Right renal pelvis (tissue), 4 donors: ENCODE measurements at regions not wholly inside any gene's neighbourhood (a gene's known extent, or its start where the extent isn't known, plus 50 kb on each side); places are given as distances from the start of the nearest gene placed in this dataset.
"Not testable (repeated sequence)": the region's sequence is repeated elsewhere in the genome, so short reads cannot be mapped to it uniquely, and the experiment has no call there.

Experiments
- DNase-seq, 4 donors: peaks; one replicate each; pipeline ENCODE4 v3.0.0-alpha.2; 2013; ENCODE audit warnings: low read depth in 4 of 4, low spot score in 3 of 4, missing footprints in 1 of 4

DNA sequence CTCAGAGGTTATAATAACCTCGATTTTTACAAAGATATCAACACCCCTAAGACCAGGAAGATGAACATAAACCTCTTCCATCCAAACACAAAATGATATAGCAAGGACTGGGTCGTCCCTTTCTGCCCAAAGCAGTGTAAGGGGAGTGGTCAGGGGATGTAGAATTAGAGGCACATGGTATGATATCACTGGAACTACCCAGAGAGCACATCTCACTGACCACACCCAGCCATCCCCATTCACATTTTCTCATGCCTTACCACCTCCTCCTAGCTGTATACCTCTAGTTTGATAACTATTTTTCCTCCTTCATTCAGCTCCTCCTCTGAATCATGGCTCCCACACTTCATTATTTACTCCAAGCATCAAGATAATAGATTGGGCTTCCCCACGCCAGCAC lies 152.6 kb downstream of the COPS8 start:
- DNase-seq = no peak

DNA sequence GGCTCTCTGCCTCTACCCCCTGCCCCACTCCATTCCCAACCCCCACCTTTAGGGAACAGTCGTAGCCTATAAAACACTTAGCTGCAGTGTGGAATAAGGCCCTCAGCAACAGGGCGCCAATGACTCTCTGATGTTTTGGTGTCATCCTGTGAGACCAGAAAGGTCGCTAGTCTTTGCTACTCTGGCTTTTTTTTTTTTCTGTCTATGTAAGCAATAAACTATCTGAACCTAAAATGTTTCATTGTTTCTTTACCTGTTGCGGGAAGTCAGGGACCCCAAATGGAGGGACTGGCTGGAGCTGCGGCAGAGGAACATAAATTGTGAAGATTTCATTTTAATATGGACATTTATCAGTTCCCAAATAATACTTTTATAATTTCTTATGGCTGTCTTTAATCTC lies 154.6 kb downstream of the COPS8 start:
- DNase-seq = no peak

GRCh38 chr2:237240868-237241267 lies 155.2 kb downstream of the COPS8 start:
- DNase-seq = not testable (repeated sequence)

DNA sequence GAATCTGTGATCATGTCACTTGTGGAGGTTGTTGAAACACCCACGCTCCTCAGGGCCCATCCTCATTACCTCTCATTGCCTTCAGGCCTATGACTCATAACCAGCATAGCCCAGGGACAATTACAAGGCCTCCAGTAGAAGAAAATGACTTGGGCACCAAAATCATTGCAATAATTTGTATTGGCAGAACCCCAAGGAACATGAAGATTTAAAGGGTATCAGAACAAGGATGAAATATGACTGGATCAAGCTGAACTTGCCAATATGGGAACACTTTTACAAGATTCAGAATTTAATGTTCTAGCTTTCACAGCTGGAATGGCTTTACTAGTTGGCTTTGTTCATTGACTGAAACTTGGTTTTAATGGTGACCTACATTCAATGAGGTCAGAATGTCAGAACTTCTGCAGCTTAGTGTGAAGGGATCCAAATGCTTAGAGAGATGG lies 156.4 kb downstream of the COPS8 start:
- DNase-seq = no peak

GRCh38 chr2:237243487-237243886 lies 157.8 kb downstream of the COPS8 start:
- DNase-seq = no peak

DNA sequence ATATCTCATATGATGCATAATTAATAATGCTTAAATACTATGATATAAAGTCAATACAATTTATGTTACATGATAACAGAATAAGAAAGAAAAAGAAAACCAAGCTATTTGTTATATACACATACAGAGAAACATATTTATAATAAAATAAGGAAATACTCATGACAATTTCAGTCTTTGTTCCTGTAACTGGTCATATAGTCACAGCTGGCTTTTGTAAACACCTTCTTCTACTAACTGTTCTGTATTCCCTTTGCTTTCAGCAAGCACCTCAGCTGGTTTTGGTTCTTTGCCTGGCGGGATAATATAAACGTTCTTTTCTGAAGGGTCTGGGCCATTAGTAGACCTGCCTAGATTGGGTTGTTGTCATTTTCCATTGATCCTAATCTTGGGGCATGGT lies 158.5 kb downstream of the COPS8 start:
- DNase-seq = no peak

DNA sequence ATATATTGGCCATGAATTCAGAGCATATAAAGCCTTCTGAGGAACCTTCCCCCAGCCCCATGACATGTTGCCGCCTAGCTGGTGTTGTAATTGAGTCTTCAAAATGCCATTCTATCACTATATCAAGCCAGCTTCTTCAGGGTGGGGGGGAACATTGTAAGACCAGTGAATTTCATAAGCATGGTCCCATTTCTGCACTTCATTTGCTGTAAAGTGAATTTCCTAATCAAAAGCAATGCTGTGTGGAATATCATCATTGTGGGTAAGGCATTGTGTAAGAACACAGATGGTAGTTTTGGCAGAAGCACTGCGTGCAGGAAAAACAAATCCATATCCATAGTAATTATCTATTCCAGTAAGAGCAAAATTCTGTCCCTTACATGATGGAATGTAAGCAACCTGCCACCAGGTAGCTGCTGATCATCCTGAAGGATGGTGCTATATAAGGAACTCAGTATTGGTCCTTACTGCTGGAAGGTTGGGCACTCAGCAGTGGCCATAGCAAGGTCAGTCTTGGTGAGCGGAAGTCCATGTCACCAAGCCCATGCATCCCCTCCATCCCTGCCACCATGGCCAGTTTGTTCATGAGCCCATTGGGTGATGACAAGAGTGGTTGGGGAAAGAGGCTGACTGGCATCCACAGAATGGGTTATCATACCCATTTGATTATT lies 159.4 kb downstream of the COPS8 start:
- DNase-seq = no peak

GRCh38 chr2:237250599-237250998 lies 163.4 kb downstream of the COL6A3 start:
- no peak for DNase-seq

DNA sequence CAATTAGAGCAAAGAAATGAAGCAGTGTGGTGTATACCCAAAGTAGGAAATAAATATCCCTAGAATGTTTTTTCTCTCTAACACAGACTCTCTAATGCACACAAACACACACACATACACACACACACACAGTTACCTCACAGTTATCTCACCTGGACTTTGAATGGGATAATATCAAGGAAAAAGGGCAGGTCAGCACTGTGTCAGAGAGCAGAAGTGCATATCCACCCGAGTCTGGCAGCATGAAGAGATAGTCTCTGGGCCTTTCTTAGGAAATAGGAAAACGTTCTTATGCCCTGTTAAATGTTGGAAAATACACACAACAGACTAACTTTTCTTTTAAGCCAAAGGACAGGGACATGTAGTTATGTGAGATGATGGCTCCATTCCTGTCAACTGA lies 162.0 kb downstream of the COL6A3 start:
- DNase-seq = no peak

GRCh38 chr2:237253046-237253702 lies 160.8 kb downstream of the COL6A3 start:
- no peak for DNase-seq

- no peak for DNase-seq
Measured at GRCh38 chr2:237254369-237254861, 159.5 kb downstream of the COL6A3 start.

GRCh38 chr2:237254911-237255578 lies 158.9 kb downstream of the COL6A3 start:
- DNase-seq = no peak

DNA sequence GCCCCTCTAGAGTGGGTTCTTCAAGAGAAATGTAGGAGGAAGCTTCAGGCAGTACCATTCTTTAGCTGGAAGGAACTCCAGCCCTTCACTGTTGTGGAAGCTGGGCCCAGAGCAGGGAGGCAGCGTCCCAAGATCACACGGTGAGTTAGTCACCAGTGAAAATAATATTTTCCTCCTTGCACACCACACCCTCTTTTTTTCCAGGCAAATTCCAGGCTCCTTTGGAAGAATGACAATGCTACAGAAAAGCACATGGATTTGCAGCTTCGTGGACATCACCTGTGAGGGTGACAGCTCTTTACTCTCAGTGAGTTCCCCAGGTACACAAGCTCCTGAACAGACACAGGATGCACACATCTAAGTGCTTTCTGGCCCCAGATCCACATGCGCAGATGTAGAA lies 157.1 kb downstream of the COL6A3 start:
- no peak for DNase-seq

- no peak for DNase-seq
Measured at GRCh38 chr2:237257471-237257951, 156.5 kb downstream of the COL6A3 start.

DNA sequence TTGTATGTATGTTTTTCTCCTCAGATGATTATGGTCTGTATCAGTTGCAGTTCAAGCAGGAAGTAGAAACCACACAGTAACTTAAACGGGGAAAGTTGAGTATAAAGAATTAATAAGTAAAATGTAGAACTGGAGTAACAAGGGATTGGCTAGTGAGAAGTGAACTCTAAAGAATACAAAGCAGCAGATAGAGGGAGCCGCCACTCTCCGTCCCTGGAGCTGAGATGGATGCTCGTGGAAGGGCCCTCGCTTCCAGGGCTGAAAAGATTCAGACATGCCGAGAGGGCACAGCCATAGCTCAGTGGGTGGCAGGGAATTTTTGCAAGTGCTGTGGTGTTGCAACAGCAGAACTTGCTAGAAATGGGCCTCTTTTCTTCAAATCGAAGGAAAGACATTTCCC lies 155.8 kb downstream of the COL6A3 start:
- no peak for DNase-seq

GRCh38 chr2:237258615-237259014 lies 155.3 kb downstream of the COL6A3 start:
- no peak for DNase-seq

DNA sequence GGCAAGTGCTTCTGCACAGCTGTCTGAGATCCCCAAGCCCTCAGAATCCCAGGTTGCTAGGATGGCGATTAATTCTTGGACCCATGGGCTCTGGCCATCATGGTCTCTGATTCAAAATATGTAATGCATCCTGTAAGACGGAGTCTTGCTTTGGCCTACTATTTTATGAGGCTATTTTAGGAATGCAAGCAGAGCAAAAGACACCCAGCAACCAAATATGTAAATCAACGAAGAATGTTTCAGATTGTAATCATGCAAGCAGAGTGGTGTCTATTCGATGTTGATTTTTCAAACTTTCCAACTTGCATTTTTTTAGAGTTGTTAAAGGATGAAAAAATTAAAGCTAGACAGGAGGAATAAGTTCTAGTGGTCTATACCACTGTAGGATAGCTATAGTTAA lies 154.8 kb downstream of the COL6A3 start:
- no peak for DNase-seq

DNA sequence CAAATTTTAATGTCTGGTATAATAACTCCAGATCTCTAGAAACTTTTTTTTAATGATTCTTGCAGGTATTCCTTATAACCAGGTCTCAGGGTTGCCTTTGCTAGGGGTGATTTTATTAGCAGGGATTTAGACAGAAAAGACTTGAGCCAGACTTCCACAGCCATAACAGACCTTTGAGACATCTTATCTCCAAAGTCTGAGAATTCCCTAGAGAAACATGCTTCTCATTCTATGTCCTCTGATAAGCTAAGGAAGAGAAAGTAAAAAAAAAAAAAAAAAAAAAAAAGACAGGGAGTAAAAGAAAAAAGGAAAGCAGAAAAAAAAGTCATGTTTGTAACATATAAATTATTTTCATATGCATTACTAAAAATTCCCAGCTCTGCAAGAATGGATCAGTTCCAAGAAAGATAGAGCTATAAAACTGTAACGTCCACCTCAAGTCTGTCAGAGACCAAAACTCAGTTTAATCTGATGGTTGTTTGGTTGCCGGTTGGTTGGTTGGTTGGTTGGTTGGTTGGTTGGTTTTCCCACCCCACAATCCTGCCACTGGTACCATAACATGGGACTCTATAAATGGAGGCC lies 153.8 kb downstream of the COL6A3 start:
- no peak for DNase-seq

GRCh38 chr2:237260686-237261085 lies 153.3 kb downstream of the COL6A3 start:
- DNase-seq = no peak

- DNase-seq = no peak
Measured at GRCh38 chr2:237261327-237261726, 152.6 kb downstream of the COL6A3 start.
